ENCODE measurements at regions not wholly inside any gene's neighbourhood (a gene's known extent, or its start where the extent isn't known, plus 50 kb on each side); places are given as distances from the start of the nearest gene placed in this dataset.

GRCh38 chr18:76605341-76605929 is 110.4 kb upstream of the ZNF516 start:
- TF ChIP-seq POLR2AphosphoS5 (IDR thresholded peaks at IDR 0.05; ENCODE audit: low read depth, low read length): no peak
- no peak for TF ChIP-seq POLR2A (IDR thresholded peaks at IDR 0.05; ENCODE audit: low read depth, low read length)
